Breast epithelium (tissue), 4 donors: ENCODE measurements at regions not wholly inside any gene's neighbourhood (a gene's known extent, or its start where the extent isn't known, plus 50 kb on each side); places are given as distances from the start of the nearest gene placed in this dataset.

Experiments used
- DNase-seq, 2 donors: peaks; one replicate each; pipeline ENCODE4 v3.0.0-alpha.2; 2019; ENCODE audit warnings: low spot score in 2 of 2
- H3K27ac ChIP-seq, 2 donors: fragments of 200-600 bp; sonication (generic) in 1 of 2; one replicate each; pipeline ENCODE4 v1.5.1; 2016 to 2019; ENCODE audit warnings: mild to moderate bottlenecking in 1 of 2
- H3K27me3 ChIP-seq, 2 donors: fragments of 200-600 bp; sonication (generic) in 1 of 2; one replicate each; pipeline versions ENCODE4 v1.5.1 to v1.6.0; 2017 to 2019; ENCODE audit warnings: control low read depth in 1 of 2, mild to moderate bottlenecking in 1 of 2
- H3K36me3 ChIP-seq: fragments of 200-600 bp; one replicate; pipeline ENCODE4 v1.5.1; 2019
- H3K4me1 ChIP-seq, 2 donors: fragments of 200-600 bp; sonication (generic); one replicate each; pipeline ENCODE4 v1.5.1; 2016 to 2019; ENCODE audit warnings: control low read depth in 1 of 2
- H3K4me3 ChIP-seq, 3 donors: fragments of 200-600 bp; sonication (generic); 1 replicate in 2 of 3; 2 replicates in 1 of 3; pipeline ENCODE4 v1.5.1; 2016 to 2019; ENCODE audit warnings: mild to moderate bottlenecking in 3 of 3, moderate library complexity in 2 of 3
- H3K9me3 ChIP-seq, 2 donors: fragments of 200-600 bp; sonication (generic) in 1 of 2; one replicate each; pipeline ENCODE4 v1.5.1; 2016 to 2019; ENCODE audit warnings: control low read depth in 1 of 2
- CTCF ChIP-seq, 3 donors: fragments of 450-650 bp; IDR thresholded peaks; one replicate each; pipeline ENCODE4 v1.5.1; 2016 to 2017; ENCODE audit warnings: antibody characterized with exemption in 3 of 3, mild to moderate bottlenecking in 3 of 3, moderate library complexity in 3 of 3
- POLR2A ChIP-seq: fragments of 450-650 bp; IDR thresholded peaks from one replicate; pipeline ENCODE4 v1.6.1; 2016; ENCODE audit warnings: antibody characterized with exemption, mild to moderate bottlenecking, moderate library complexity
- POLR2AphosphoS5 ChIP-seq, 3 donors: sonication (generic); formaldehyde crosslinking; IDR thresholded peaks; one replicate each; pipeline ENCODE4 v1.6.1; 2017; ENCODE audit warnings: antibody characterized with exemption in 3 of 3
- intact Hi-C: fragments of 100-400 bp; cut with DNase I; formaldehyde crosslinking; loops from one replicate; pipeline ENCODE4 v1.15.1; 2023; ENCODE audit warnings: low total_unique reads

GRCh38 chr13:99908140-99908803 is 63.3 kb downstream of the ZIC5 start:
- Histone ChIP-seq H3K27me3 (peaks cover 0 to 17% of the 10 kb centered on the region in 2 donors), H3K9me3 (no peaks in the 10 kb centered on the region), H3K27ac (no peak overlapping the region), H3K36me3 (no peaks in the 10 kb centered on the region), H3K4me1 (no peaks in the 10 kb centered on the region), H3K4me3 (no peak overlapping the region)
- DNase-seq, result no peak
- TF ChIP-seq POLR2A (no peak), POLR2AphosphoS5 (IDR thresholded peaks at IDR 0.05) (no peak), CTCF (IDR thresholded peaks at IDR 0.05) (no peak)
- intact Hi-C loops, result no loop called here

- H3K27ac ChIP-seq, result no peak overlapping the region
- no peaks in the 10 kb centered on the region for H3K4me1 ChIP-seq
- TF ChIP-seq POLR2AphosphoS5 (IDR thresholded peaks at IDR 0.05) (no peak), POLR2A (no peak), CTCF (IDR thresholded peaks at IDR 0.05) (no peak)
- no peaks in the 10 kb centered on the region for H3K9me3 ChIP-seq
- DNase-seq, result no peak
- H3K4me3 ChIP-seq, result no peak overlapping the region
- H3K27me3 ChIP-seq, result peaks cover 0 to 17% of the 10 kb centered on the region in 2 donors
- intact Hi-C loops, result no loop called here
- H3K36me3 ChIP-seq, result no peaks in the 10 kb centered on the region
Measured at GRCh38 chr13:99907627-99908026, 63.9 kb downstream of the ZIC5 start.

- Histone ChIP-seq H3K27ac (no peak overlapping the region), H3K9me3 (no peaks in the 10 kb centered on the region), H3K4me3 (no peak overlapping the region), H3K4me1 (no peaks in the 10 kb centered on the region), H3K27me3 (peaks cover 0 to 17% of the 10 kb centered on the region in 2 donors), H3K36me3 (no peaks in the 10 kb centered on the region)
- intact Hi-C loops, result no loop called here
- TF ChIP-seq POLR2AphosphoS5 (IDR thresholded peaks at IDR 0.05) (no peak), POLR2A (no peak), CTCF (IDR thresholded peaks at IDR 0.05) (no peak)
- no peak for DNase-seq
Measured at GRCh38 chr13:99907038-99907437, 64.5 kb downstream of the ZIC5 start.

GRCh38 chr13:99905814-99906213 is 65.8 kb downstream of the ZIC5 start:
- DNase-seq, result no peak
- Histone ChIP-seq H3K36me3 (no peaks in the 10 kb centered on the region), H3K27ac (no peak overlapping the region), H3K9me3 (no peaks in the 10 kb centered on the region), H3K4me3 (no peak overlapping the region), H3K27me3 (peaks cover 0 to 17% of the 10 kb centered on the region in 2 donors), H3K4me1 (no peaks in the 10 kb centered on the region)
- intact Hi-C loops, result no loop called here
- TF ChIP-seq CTCF (IDR thresholded peaks at IDR 0.05) (no peak), POLR2A (no peak), POLR2AphosphoS5 (IDR thresholded peaks at IDR 0.05) (no peak)

GRCh38 chr13:99905224-99905623 is 66.3 kb downstream of the ZIC5 start:
- Histone ChIP-seq H3K27me3 (peaks cover 0 to 12% of the 10 kb centered on the region in 2 donors), H3K36me3 (no peaks in the 10 kb centered on the region), H3K4me3 (no peak overlapping the region), H3K27ac (no peak overlapping the region), H3K9me3 (no peaks in the 10 kb centered on the region), H3K4me1 (no peaks in the 10 kb centered on the region)
- DNase-seq, result no peak
- TF ChIP-seq POLR2A (no peak), POLR2AphosphoS5 (IDR thresholded peaks at IDR 0.05) (no peak), CTCF (IDR thresholded peaks at IDR 0.05) (no peak)
- intact Hi-C loops, result no loop called here
